Immature natural killer cell (primary cell): ENCODE measurements at regions not wholly inside any gene's neighbourhood (a gene's known extent, or its start where the extent isn't known, plus 50 kb on each side); places are given as distances from the start of the nearest gene placed in this dataset.

Source experiments
- DNase-seq, 3 donors: peaks; one replicate each; pipeline ENCODE4 v3.0.0; 2022; ENCODE audit warnings: mixed read lengths in 1 of 3
- H3K27ac Mint-ChIP-seq, 6 donors: one replicate each; pipeline ENCODE4 v1.8.0; 2020; ENCODE audit warnings: mixed read lengths in 6 of 6, mild to moderate bottlenecking in 5 of 6, inconsistent platforms in 4 of 6, moderate library complexity in 3 of 6
- H3K27me3 Mint-ChIP-seq, 3 donors: one replicate each; pipeline ENCODE4 v1.8.0; 2020 to 2021; ENCODE audit warnings: low read depth in 3 of 3, mild to moderate bottlenecking in 3 of 3, mixed read lengths in 3 of 3, moderate library complexity in 3 of 3, inconsistent platforms in 1 of 3
- H3K36me3 Mint-ChIP-seq, 3 donors: one replicate each; pipeline ENCODE4 v1.8.0; 2020; ENCODE audit warnings: mixed read lengths in 3 of 3, inconsistent platforms in 2 of 3, mild to moderate bottlenecking in 2 of 3
- H3K4me1 Mint-ChIP-seq, 2 donors: one replicate each; pipeline ENCODE4 v1.8.0; 2020; ENCODE audit warnings: inconsistent platforms in 2 of 2, mild to moderate bottlenecking in 2 of 2, mixed read lengths in 2 of 2, moderate library complexity in 1 of 2
- H3K4me3 Mint-ChIP-seq, 5 donors: one replicate each; pipeline ENCODE4 v1.8.0; 2020; ENCODE audit warnings: mild to moderate bottlenecking in 5 of 5, mixed read lengths in 5 of 5, inconsistent platforms in 3 of 5, moderate library complexity in 3 of 5
- H3K9me3 Mint-ChIP-seq, 6 donors: one replicate each; pipeline ENCODE4 v1.8.0; 2020; ENCODE audit warnings: mild to moderate bottlenecking in 6 of 6, mixed read lengths in 6 of 6, inconsistent platforms in 4 of 6, moderate library complexity in 3 of 6

GRCh38 chr1:233435622-233436021 is 108.1 kb downstream of the MAP3K21 start:
- no peak overlapping the region for H3K4me3 Mint-ChIP-seq
- peaks cover 2 to 4% (median 3%) of the 10 kb centered on the region in 3 donors for H3K27me3 Mint-ChIP-seq
- no peaks in the 10 kb centered on the region for H3K36me3 Mint-ChIP-seq
- no peak for DNase-seq
- no peak overlapping the region for H3K27ac Mint-ChIP-seq
- peaks cover 0 to 4% (median under 1%) of the 10 kb centered on the region in 6 donors for H3K9me3 Mint-ChIP-seq
- no peaks in the 10 kb centered on the region for H3K4me1 Mint-ChIP-seq

- Mint-ChIP-seq H3K4me3 (no peak overlapping the region), H3K36me3 (no peaks in the 10 kb centered on the region), H3K4me1 (no peaks in the 10 kb centered on the region), H3K27me3 (peaks cover 0 to 5% (median 2%) of the 10 kb centered on the region in 3 donors), H3K9me3 (no peaks in the 10 kb centered on the region), H3K27ac (no peak overlapping the region)
- no peak for DNase-seq
Observed at GRCh38 chr1:233439721-233440120, 112.2 kb downstream of the MAP3K21 start.

DNA sequence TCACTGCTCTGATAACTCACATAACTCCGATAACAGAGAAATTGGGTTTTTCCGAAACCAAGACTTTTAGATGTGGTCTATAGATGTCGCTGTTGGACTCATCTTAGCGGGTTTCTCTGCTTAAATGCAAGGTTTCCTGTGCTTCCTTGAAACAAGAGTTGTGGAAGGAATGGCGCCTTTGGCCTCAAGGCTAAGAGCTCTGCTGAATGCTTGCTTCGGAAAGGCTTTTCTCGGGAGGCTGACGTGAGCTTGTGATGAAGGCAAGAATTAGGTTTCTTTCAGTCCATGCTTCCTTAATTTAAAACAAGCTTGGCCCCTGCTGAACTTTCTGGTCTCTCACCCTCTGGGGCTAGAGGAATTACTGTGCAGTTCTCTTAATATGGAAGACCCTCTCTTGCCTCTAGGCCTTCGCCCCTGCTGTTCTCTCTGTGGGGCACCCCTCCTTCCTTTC is 113.5 kb downstream of the MAP3K21 start:
- Mint-ChIP-seq H3K9me3 (no peaks in the 10 kb centered on the region), H3K36me3 (no peaks in the 10 kb centered on the region), H3K4me3 (no peak overlapping the region), H3K27me3 (peaks cover 0 to 5% (median 2%) of the 10 kb centered on the region in 3 donors), H3K27ac (no peak overlapping the region), H3K4me1 (no peaks in the 10 kb centered on the region)
- DNase-seq = peak in 1 of 3 donors; percentile 1

DNA sequence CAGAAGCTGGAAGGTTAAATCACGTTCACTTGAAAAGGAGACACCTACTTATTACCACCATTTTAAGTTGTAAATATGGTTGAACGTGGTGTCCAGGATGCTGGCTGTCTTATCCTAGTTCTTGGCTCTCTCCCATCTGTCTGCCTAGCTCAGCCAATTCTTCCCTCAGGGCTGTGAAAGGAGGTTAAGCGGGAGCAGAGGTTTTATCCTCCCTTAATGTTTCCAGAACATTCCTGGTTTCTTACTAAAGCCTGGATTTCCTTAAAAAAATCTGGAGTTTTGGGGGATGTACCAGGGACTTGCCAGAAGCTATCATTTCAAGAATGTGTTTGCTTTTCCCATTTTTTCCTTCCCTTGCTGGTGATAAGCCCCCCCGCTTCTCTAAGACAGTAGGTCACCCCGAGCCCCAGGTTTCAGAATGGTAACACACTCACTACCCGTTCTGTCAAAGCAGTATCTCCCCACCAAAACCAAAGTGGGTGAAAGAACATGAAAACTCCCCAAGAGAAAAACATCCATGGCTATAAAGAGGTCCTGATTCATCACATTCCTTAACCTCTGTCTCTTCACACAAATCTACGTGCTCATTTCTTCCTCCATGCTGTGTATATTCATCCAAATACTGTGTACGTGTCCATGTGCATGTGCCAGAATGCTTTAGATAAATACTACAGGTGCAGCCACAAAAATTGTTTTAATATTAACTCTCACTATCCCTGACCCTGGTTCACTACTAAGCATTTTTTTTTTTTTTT is 114.7 kb downstream of the MAP3K21 start:
- no peak for DNase-seq
- H3K9me3 Mint-ChIP-seq = peaks cover 0 to 2% (median 0%) of the 10 kb centered on the region in 6 donors
- no peaks in the 10 kb centered on the region for H3K4me1 Mint-ChIP-seq
- H3K27me3 Mint-ChIP-seq = peaks cover 0 to 5% (median 2%) of the 10 kb centered on the region in 3 donors
- no peaks in the 10 kb centered on the region for H3K36me3 Mint-ChIP-seq
- no peak overlapping the region for H3K4me3 Mint-ChIP-seq
- no peak overlapping the region for H3K27ac Mint-ChIP-seq

- Mint-ChIP-seq H3K27ac (no peak overlapping the region), H3K9me3 (peaks cover 0 to 2% (median 0%) of the 10 kb centered on the region in 6 donors), H3K36me3 (no peaks in the 10 kb centered on the region), H3K4me1 (no peaks in the 10 kb centered on the region), H3K27me3 (peaks cover 0 to 8% (median 2%) of the 10 kb centered on the region in 3 donors), H3K4me3 (no peak overlapping the region)
- no peak for DNase-seq
Observed at GRCh38 chr1:233443040-233443760, 115.7 kb downstream of the MAP3K21 start.

DNA sequence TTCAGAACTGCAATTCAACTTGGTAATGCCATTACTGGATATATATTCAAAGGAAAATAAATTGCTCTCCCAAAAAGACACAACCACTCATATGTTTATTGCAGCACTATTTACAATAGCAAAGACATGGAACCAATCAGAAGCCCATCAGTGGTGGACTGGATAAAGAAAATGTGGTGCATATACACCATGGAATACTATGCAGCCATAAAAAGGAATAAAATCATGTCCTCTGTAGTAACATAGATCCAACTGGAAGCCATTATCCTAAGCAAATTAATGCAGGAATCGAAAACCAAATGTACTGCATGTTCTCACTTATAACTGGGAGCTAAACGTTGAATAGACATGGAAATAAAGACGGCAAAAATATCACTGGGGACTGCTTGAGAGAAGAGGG is 117.0 kb downstream of the MAP3K21 start:
- Mint-ChIP-seq H3K27ac (no peak overlapping the region), H3K4me1 (no peaks in the 10 kb centered on the region), H3K4me3 (no peak overlapping the region), H3K27me3 (peaks cover 0 to 9% (median 2%) of the 10 kb centered on the region in 3 donors), H3K9me3 (peaks cover 0 to 2% (median 0%) of the 10 kb centered on the region in 6 donors), H3K36me3 (no peaks in the 10 kb centered on the region)
- DNase-seq = no peak

DNA sequence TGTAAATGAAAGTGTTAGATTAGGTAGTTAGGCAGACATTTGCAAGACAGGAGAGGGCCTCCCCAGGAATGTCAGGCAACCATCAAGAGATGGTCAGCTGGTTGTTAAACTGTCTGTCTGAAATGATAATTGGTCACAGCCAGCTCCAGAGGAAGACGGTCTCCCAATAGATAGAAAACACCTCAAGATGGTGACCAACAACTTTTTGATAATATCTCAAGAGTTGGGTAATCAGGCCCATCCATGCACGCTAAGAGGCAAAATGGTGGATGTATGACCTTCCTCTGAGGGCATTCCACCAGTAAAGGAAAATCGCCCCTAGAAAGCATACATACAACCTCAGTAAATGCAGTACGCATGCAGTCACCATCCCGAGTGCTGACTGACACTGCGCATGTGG is 118.2 kb downstream of the MAP3K21 start:
- Mint-ChIP-seq H3K9me3 (peaks cover 0 to 2% (median 0%) of the 10 kb centered on the region in 6 donors), H3K4me3 (no peak overlapping the region), H3K4me1 (no peaks in the 10 kb centered on the region), H3K27me3 (peaks cover 0 to 6% (median 2%) of the 10 kb centered on the region in 3 donors), H3K36me3 (no peaks in the 10 kb centered on the region), H3K27ac (no peak overlapping the region)
- DNase-seq = no peak

DNA sequence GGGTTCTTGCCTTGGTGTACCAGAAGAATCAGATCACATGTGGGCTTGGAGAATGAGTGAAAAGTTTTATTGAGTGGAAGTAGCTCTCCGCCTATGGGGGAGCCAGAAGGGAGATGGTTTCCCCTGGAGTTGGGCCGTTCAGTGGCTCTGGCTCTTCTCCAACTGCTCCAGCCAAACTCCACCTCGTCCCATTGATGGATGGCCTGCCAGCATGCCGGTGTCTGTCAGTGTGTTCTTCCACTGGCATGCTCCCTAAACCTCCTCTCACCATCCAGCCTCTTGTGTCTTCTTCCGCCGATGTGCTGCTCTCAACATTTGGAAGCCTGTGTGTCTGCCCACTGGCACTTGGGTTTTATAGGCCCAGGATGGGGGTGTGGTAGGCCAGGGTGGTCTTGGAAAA is 119.4 kb downstream of the MAP3K21 start:
- DNase-seq = no peak
- Mint-ChIP-seq H3K4me3 (no peak overlapping the region), H3K27ac (no peak overlapping the region), H3K36me3 (no peaks in the 10 kb centered on the region), H3K4me1 (no peaks in the 10 kb centered on the region), H3K27me3 (peaks cover 0 to 6% (median 2%) of the 10 kb centered on the region in 3 donors), H3K9me3 (peaks cover 0 to 2% (median 0%) of the 10 kb centered on the region in 6 donors)

DNA sequence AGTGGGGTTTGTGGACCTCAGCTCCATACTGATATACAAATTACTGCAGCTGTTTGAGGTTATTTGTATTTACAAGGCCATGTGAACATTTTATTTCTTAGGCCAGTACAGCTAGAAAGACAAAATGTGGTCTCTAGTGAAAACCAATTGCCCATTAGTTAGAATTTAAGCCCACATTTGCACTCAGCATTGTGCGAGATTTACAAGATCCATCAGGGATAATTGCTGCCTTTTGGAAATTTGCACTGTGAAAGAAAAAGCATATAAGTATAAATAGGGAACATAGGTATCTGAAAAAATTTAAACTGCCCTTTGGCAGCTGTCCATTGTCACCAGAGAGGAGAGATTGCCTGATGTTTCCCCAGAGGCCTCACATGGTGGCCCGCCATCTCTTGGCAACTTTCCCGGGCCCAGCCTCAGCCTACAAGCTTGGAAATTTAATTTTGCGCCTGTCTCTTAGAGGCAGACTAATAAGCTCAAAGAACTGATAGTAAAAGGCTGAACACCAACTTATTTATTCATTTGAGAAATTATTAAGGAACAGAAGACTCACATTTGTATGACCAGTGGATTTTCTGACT is 120.7 kb downstream of the MAP3K21 start:
- no peak for DNase-seq
- H3K4me1 Mint-ChIP-seq = no peaks in the 10 kb centered on the region
- peaks cover 2 to 6% (median 2%) of the 10 kb centered on the region in 3 donors for H3K27me3 Mint-ChIP-seq
- H3K4me3 Mint-ChIP-seq = no peak overlapping the region
- no peaks in the 10 kb centered on the region for H3K36me3 Mint-ChIP-seq
- H3K9me3 Mint-ChIP-seq = peaks cover 0 to 2% (median 0%) of the 10 kb centered on the region in 6 donors
- no peak overlapping the region for H3K27ac Mint-ChIP-seq

GRCh38 chr1:233452724-233453123 is 125.2 kb downstream of the MAP3K21 start:
- Mint-ChIP-seq H3K27me3 (peaks cover 0 to 9% (median 4%) of the 10 kb centered on the region in 3 donors), H3K4me1 (no peaks in the 10 kb centered on the region), H3K36me3 (no peaks in the 10 kb centered on the region), H3K9me3 (no peaks in the 10 kb centered on the region), H3K27ac (no peak overlapping the region), H3K4me3 (no peak overlapping the region)
- no peak for DNase-seq

DNA sequence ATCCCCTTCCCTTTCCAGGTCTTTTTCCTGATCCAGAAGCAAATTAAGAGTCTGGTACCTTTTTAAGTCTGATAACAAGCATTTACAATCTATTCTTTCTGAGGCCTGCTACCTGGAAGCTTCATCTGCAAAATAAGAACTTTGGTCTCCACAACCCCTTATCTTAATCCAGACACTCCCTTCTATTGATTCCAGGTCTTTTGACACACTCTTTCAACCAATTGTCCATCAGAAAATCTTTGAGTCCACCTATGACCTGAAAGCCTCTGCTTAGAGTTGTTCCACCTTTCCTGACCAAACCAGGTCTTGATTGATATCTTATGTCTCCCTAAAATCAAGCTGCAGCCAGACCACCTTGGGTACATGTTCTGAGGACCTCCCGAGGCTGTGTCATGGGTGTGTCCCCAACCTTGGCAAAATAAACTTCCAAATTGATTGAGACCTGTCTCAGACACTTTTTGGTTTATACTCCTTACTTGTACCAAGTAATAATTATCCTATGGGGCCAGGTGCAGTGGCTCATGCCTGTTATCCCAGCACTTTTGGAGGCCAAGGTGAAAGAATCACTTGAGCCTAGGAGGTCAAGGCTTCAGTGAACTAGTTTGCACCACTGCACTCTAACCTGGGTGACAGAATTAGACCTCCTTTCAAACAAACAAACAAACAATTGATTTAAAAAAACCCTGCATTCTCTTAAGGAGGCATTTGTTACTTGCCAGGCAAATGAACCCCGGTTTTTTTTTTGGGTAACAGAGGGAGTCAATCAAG is 126.1 kb downstream of the MAP3K21 start:
- H3K27me3 Mint-ChIP-seq = peaks cover 0 to 7% (median 4%) of the 10 kb centered on the region in 3 donors
- H3K27ac Mint-ChIP-seq = no peak overlapping the region
- no peak for DNase-seq
- no peaks in the 10 kb centered on the region for H3K9me3 Mint-ChIP-seq
- no peak overlapping the region for H3K4me3 Mint-ChIP-seq
- H3K36me3 Mint-ChIP-seq = no peaks in the 10 kb centered on the region
- no peaks in the 10 kb centered on the region for H3K4me1 Mint-ChIP-seq

GRCh38 chr1:233459470-233459945 is 132.0 kb downstream of the MAP3K21 start:
- Mint-ChIP-seq H3K36me3 (no peaks in the 10 kb centered on the region), H3K4me1 (no peaks in the 10 kb centered on the region), H3K4me3 (no peak overlapping the region), H3K27me3 (peaks cover 0 to 9% (median 4%) of the 10 kb centered on the region in 3 donors), H3K9me3 (peaks cover 0 to 3% (median 0%) of the 10 kb centered on the region in 6 donors), H3K27ac (no peak overlapping the region)
- no peak for DNase-seq

DNA sequence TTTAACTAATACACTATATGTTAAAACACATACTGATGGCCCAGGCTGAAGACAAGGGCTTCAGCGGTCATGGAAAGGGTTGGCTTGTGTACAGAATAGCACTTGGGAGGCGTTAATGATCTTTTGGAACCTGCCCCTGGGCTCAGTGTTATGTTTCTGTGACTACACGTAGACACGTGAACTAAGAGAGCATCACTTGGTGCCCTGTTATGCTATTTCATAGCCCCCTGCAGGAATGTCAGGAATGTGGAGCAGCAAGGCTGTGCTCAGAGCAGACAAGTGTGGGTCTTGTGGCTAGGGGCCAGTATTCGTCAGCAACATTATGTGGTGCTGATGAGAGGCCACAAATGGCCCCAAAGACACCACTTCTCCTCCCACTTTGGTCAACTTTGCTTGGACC is 132.4 kb downstream of the MAP3K21 start:
- Mint-ChIP-seq H3K4me3 (no peak overlapping the region), H3K4me1 (no peaks in the 10 kb centered on the region), H3K27me3 (peaks cover 0 to 7% (median 4%) of the 10 kb centered on the region in 3 donors), H3K36me3 (no peaks in the 10 kb centered on the region), H3K9me3 (peaks cover 0 to 3% (median 0%) of the 10 kb centered on the region in 6 donors), H3K27ac (no peak overlapping the region)
- DNase-seq = no peak
